Nephron progenitor cell (in vitro differentiated cells): ENCODE measurements at regions not wholly inside any gene's neighbourhood (a gene's known extent, or its start where the extent isn't known, plus 50 kb on each side); places are given as distances from the start of the nearest gene placed in this dataset.
"Not testable (repeated sequence)": the region's sequence is repeated elsewhere in the genome, so short reads cannot be mapped to it uniquely, and the experiment has no call there.

Experiments
- DNase-seq: peaks from one replicate; pipeline ENCODE4 v3.0.0; 2021
- H3K27ac Mint-ChIP-seq: 2 replicates; pipeline ENCODE4 v1.8.0; 2021; ENCODE audit warnings: mild to moderate bottlenecking, moderate library complexity, mixed read lengths
- H3K27me3 Mint-ChIP-seq: 2 replicates; pipeline ENCODE4 v1.8.0; 2021; ENCODE audit warnings: mild to moderate bottlenecking, low read depth, mixed read lengths; ENCODE audit not compliant: poor library complexity
- H3K36me3 Mint-ChIP-seq: 2 replicates; pipeline ENCODE4 v1.8.0; 2021; ENCODE audit warnings: low read depth, mixed read lengths
- H3K4me1 Mint-ChIP-seq: 2 replicates; pipeline ENCODE4 v1.8.0; 2021; ENCODE audit warnings: mixed read lengths
- H3K4me3 Mint-ChIP-seq: 2 replicates; pipeline ENCODE4 v1.8.0; 2021; ENCODE audit warnings: mild to moderate bottlenecking, moderate library complexity, mixed read lengths
- H3K9me3 Mint-ChIP-seq: 2 replicates; pipeline ENCODE4 v1.8.0; 2021; ENCODE audit warnings: mild to moderate bottlenecking, moderate library complexity, mixed read lengths
- TF ChIP-seq, protein P1 (sequence below): fragments of 200-600 bp; sonication (generic); IDR thresholded peaks from 2 replicates; pipeline ENCODE4 v1.5.0; 2021; ENCODE audit warnings: antibody characterized with exemption

DNA sequence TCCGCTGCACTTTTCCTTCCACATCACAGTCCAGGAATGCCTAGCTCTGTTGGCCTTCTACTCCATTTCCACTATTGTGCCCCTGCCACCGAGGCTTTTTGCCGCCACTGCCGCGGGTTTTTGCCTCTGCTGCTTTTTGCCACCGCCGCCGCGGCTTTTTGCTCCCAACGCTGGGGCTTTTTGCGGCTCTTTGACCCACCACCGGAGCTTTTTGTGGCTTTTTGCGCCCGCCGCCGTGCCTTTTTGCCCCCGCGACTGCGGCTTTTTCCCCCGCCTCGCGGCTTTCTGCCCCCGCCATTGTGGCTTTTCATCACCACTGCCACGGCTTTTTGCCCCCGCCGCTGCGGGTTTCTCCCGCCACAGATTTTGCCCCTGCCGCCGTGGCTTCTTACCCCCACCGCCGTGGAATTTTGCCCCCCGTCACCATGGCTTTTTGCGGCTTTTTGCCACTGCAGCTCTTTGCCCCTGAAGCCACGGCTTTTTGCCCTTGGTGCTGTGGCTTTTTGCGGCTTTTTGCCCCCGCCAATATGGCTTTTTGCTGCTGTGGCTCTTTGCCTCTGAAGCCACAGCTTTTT is 2798.7 kb upstream of the TEKT4 start:
- H3K4me1 Mint-ChIP-seq = no peaks in the 10 kb centered on the region
- H3K27me3 Mint-ChIP-seq = no peaks in the 10 kb centered on the region
- no peak overlapping the region for H3K27ac Mint-ChIP-seq
- no peak overlapping the region for H3K4me3 Mint-ChIP-seq
- DNase-seq = no peak
- H3K9me3 Mint-ChIP-seq = peaks cover 56% of the 10 kb centered on the region
- peaks cover 4% of the 10 kb centered on the region for H3K36me3 Mint-ChIP-seq
- TF ChIP-seq, protein P1, sequence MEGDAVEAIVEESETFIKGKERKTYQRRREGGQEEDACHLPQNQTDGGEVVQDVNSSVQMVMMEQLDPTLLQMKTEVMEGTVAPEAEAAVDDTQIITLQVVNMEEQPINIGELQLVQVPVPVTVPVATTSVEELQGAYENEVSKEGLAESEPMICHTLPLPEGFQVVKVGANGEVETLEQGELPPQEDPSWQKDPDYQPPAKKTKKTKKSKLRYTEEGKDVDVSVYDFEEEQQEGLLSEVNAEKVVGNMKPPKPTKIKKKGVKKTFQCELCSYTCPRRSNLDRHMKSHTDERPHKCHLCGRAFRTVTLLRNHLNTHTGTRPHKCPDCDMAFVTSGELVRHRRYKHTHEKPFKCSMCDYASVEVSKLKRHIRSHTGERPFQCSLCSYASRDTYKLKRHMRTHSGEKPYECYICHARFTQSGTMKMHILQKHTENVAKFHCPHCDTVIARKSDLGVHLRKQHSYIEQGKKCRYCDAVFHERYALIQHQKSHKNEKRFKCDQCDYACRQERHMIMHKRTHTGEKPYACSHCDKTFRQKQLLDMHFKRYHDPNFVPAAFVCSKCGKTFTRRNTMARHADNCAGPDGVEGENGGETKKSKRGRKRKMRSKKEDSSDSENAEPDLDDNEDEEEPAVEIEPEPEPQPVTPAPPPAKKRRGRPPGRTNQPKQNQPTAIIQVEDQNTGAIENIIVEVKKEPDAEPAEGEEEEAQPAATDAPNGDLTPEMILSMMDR = no peak

DNA sequence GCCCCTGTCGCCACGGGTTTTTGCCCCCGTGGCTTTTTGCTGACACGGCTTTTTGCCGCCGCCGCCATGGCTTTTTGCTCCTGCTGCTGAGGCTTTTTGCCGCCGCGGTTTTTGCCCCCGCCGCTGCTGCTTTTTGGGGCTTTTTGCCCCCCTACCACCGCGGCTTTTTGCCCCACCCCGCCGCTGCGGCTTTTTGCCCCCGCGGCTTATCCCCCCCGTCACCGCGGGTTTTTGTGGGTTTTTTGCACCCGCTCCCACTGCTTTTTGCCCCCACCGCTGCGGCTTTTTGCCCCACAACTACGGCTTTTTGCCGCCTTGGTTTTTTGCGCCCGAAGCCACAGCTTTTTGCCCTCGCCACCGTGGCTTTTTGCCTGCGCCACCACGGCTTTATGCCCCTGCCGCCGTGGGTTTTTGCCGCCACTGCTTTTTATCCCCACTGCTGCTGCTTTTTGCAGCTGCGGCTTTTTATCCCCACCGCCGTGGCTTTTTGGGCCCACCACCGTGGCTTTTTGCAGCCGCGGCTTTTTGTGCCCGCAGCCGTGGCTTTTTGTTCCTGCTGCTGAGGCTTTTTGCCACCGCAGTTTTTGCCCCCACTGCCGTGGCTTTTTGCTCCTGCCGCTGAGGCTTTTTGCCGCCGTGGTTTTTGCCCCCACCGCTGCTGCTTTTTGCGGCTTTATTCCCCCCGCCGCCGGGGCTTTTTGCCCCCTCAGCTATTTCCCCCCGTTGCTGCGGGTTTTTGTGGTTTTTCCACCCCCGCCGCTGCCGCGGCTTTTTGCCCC is 2798.0 kb upstream of the TEKT4 start:
- Mint-ChIP-seq H3K4me3 (no peak overlapping the region), H3K27ac (no peak overlapping the region)
- DNase-seq = no peak

DNA sequence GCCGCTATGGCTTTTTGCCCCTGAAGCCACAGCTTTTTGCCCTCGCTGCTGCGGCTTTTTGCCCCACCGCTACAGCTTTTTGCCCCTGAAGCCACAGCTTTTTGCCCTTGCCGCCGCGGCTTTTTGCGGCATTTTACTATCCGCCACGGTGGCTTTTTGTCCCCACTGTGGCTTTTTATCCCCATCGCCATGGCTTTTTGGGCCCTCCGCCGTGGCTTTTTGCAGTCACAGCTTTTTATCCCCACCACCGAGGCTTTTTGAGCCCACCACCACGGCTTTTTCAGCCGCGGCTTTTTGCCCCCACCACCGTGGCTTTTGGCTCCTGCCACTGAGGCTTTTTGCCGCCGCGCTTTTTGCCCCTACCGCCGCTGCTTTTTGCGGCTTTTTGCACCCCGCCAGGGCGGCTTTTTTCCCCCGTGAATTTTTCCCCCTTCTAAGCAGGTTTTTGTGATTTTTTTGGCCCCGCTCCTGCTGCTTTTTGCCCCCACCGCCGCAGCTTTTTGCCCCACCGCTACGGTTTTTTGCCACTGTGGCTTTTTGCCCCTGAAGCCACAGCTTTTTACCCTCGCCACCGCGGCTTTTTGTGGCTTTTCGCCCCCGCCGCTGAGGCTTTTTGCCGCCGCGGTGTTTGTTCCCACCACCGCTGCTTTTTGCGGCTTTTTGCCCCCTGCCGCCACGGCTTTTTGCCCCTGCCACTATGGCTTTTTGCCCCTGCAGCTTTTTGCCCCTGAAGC is 2797.2 kb upstream of the TEKT4 start:
- no peak for DNase-seq
- TF ChIP-seq, protein P1 = no peak
- Mint-ChIP-seq H3K36me3 (peaks cover 4% of the 10 kb centered on the region), H3K27ac (no peak overlapping the region), H3K4me3 (no peak overlapping the region), H3K9me3 (peaks cover 42% of the 10 kb centered on the region), H3K4me1 (no peaks in the 10 kb centered on the region), H3K27me3 (no peaks in the 10 kb centered on the region)

More for the DNA sequence above, 2798.0 kb upstream of the TEKT4 start:
- Mint-ChIP-seq H3K4me1 (no peaks in the 10 kb centered on the region), H3K27me3 (no peaks in the 10 kb centered on the region), H3K36me3 (peaks cover 4% of the 10 kb centered on the region), H3K9me3 (peaks cover 49% of the 10 kb centered on the region)
- TF ChIP-seq, protein P1 = no peak

DNA sequence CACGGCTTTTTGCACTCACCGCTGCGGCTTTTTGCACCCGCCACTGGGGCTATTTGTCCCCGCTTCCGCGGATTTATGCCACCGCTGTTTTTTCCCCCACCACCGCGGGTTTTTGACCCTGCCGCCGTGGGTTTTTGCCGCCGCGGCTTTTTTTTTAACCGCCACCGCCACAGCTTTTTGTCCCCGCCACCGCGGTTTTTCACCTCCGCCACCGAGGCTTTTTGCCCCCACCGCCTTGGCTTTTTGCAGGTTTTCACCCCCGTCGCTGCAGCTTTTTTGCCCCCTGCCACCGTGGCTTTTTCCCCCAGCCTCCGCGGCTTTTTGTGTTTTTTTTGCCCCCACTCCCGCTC is 2796.7 kb upstream of the TEKT4 start:
- no peak overlapping the region for H3K27ac Mint-ChIP-seq
- H3K4me3 Mint-ChIP-seq = no peak overlapping the region
- no peaks in the 10 kb centered on the region for H3K4me1 Mint-ChIP-seq
- TF ChIP-seq, protein P1 = no peak
- no peaks in the 10 kb centered on the region for H3K27me3 Mint-ChIP-seq
- no peak for DNase-seq
- H3K9me3 Mint-ChIP-seq = peaks cover 36% of the 10 kb centered on the region
- H3K36me3 Mint-ChIP-seq = peaks cover 4% of the 10 kb centered on the region

DNA sequence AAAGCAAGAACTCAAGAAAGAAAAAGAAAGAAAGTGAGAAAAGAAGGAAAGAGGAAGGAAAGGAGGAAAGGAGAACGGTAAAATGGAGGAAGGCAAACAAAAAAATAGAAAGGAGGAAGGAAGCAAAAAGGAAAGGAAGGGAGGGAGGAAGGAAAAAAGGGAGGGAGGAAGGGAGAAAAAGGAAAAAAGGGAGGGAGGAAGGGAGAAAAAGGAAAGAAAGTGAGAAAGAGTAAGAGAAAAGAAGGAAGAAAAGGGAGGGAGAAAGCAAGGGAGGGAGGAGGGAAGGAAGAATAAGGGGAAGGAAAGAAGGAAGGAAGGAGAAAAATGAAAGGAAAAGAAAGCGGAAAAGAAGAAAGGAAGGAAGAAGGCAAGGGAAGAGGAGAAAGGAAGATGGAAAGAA is 2795.9 kb upstream of the TEKT4 start:
- peaks cover 30% of the 10 kb centered on the region for H3K9me3 Mint-ChIP-seq
- H3K27ac Mint-ChIP-seq, DNase-seq, H3K36me3 Mint-ChIP-seq, H3K27me3 Mint-ChIP-seq, H3K4me1 Mint-ChIP-seq, H3K4me3 Mint-ChIP-seq: not testable (repeated sequence)
